ENCODE measurements at regions not wholly inside any gene's neighbourhood (a gene's known extent, or its start where the extent isn't known, plus 50 kb on each side); places are given as distances from the start of the nearest gene placed in this dataset.

DNA sequence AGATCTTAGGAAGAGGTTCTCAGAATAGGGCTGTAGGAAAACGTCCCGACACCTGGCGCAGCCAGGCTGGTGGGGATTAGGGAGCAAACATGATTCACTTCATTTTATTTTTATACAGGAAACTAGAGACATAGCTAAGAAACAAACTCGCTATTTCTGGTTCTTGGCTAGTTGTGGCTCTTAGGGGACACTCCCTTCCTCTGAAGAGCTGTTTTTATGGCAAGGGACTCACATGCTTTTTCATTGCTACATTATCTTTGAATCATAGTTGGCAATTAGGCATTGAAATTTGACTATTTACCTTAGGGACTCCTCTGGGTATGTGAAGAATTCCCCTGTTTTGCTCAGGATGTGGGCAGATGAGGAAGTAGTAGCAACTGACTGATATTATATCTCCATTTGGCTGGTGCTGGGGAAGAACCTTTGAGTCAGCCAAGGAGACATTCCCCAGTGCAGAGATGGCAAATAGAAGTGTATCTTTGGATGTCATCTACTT lies 174.5 kb downstream of the SMIM20 start:
- TF ChIP-seq BCL11A (IDR thresholded peaks at IDR 0.05; ENCODE audit: low read depth in 2 of 2, low read length in 2 of 2) (no peak), SIN3A (conservative IDR thresholded peaks at IDR 0.05 in 1 of 2, IDR thresholded peaks at IDR 0.05 in 1 of 2; ENCODE audit: low read depth in 1 of 2, low read length in 2 of 2) (no peak), MAFK (IDR thresholded peaks at IDR 0.05; ENCODE audit: low read depth, low read length) (no peak), POLR2A (IDR thresholded peaks at IDR 0.05; ENCODE audit: control extremely low read depth in 1 of 2, low read depth in 2 of 2, low read length in 2 of 2) (no peak), EZH2 (IDR thresholded peaks at IDR 0.05; ENCODE audit: low read depth, low read length, severe bottlenecking) (no peak), SP2 (IDR thresholded peaks at IDR 0.05; ENCODE audit: low read length) (no peak), ZNF274 (IDR thresholded peaks at IDR 0.05; ENCODE audit: borderline replicate concordance, extremely low read depth, low read length) (no peak), KDM1A (IDR thresholded peaks at IDR 0.05; ENCODE audit: borderline replicate concordance, low read length) (no peak), NRF1 (IDR thresholded peaks at IDR 0.05; ENCODE audit: low read depth, low read length) (no peak), TAF1 (IDR thresholded peaks at IDR 0.05; ENCODE audit: low read depth, low read length) (no peak), POLR2AphosphoS5 (IDR thresholded peaks at IDR 0.05; ENCODE audit: low read depth, low read length) (no peak)
- TF ChIP-seq, protein P1, sequence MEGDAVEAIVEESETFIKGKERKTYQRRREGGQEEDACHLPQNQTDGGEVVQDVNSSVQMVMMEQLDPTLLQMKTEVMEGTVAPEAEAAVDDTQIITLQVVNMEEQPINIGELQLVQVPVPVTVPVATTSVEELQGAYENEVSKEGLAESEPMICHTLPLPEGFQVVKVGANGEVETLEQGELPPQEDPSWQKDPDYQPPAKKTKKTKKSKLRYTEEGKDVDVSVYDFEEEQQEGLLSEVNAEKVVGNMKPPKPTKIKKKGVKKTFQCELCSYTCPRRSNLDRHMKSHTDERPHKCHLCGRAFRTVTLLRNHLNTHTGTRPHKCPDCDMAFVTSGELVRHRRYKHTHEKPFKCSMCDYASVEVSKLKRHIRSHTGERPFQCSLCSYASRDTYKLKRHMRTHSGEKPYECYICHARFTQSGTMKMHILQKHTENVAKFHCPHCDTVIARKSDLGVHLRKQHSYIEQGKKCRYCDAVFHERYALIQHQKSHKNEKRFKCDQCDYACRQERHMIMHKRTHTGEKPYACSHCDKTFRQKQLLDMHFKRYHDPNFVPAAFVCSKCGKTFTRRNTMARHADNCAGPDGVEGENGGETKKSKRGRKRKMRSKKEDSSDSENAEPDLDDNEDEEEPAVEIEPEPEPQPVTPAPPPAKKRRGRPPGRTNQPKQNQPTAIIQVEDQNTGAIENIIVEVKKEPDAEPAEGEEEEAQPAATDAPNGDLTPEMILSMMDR (IDR thresholded peaks at IDR 0.05; ENCODE audit: control extremely low read depth in 1 of 3, insufficient read depth in 1 of 3, low read depth in 1 of 3, low read length in 3 of 3) = no peak
- TF ChIP-seq, protein P2, sequence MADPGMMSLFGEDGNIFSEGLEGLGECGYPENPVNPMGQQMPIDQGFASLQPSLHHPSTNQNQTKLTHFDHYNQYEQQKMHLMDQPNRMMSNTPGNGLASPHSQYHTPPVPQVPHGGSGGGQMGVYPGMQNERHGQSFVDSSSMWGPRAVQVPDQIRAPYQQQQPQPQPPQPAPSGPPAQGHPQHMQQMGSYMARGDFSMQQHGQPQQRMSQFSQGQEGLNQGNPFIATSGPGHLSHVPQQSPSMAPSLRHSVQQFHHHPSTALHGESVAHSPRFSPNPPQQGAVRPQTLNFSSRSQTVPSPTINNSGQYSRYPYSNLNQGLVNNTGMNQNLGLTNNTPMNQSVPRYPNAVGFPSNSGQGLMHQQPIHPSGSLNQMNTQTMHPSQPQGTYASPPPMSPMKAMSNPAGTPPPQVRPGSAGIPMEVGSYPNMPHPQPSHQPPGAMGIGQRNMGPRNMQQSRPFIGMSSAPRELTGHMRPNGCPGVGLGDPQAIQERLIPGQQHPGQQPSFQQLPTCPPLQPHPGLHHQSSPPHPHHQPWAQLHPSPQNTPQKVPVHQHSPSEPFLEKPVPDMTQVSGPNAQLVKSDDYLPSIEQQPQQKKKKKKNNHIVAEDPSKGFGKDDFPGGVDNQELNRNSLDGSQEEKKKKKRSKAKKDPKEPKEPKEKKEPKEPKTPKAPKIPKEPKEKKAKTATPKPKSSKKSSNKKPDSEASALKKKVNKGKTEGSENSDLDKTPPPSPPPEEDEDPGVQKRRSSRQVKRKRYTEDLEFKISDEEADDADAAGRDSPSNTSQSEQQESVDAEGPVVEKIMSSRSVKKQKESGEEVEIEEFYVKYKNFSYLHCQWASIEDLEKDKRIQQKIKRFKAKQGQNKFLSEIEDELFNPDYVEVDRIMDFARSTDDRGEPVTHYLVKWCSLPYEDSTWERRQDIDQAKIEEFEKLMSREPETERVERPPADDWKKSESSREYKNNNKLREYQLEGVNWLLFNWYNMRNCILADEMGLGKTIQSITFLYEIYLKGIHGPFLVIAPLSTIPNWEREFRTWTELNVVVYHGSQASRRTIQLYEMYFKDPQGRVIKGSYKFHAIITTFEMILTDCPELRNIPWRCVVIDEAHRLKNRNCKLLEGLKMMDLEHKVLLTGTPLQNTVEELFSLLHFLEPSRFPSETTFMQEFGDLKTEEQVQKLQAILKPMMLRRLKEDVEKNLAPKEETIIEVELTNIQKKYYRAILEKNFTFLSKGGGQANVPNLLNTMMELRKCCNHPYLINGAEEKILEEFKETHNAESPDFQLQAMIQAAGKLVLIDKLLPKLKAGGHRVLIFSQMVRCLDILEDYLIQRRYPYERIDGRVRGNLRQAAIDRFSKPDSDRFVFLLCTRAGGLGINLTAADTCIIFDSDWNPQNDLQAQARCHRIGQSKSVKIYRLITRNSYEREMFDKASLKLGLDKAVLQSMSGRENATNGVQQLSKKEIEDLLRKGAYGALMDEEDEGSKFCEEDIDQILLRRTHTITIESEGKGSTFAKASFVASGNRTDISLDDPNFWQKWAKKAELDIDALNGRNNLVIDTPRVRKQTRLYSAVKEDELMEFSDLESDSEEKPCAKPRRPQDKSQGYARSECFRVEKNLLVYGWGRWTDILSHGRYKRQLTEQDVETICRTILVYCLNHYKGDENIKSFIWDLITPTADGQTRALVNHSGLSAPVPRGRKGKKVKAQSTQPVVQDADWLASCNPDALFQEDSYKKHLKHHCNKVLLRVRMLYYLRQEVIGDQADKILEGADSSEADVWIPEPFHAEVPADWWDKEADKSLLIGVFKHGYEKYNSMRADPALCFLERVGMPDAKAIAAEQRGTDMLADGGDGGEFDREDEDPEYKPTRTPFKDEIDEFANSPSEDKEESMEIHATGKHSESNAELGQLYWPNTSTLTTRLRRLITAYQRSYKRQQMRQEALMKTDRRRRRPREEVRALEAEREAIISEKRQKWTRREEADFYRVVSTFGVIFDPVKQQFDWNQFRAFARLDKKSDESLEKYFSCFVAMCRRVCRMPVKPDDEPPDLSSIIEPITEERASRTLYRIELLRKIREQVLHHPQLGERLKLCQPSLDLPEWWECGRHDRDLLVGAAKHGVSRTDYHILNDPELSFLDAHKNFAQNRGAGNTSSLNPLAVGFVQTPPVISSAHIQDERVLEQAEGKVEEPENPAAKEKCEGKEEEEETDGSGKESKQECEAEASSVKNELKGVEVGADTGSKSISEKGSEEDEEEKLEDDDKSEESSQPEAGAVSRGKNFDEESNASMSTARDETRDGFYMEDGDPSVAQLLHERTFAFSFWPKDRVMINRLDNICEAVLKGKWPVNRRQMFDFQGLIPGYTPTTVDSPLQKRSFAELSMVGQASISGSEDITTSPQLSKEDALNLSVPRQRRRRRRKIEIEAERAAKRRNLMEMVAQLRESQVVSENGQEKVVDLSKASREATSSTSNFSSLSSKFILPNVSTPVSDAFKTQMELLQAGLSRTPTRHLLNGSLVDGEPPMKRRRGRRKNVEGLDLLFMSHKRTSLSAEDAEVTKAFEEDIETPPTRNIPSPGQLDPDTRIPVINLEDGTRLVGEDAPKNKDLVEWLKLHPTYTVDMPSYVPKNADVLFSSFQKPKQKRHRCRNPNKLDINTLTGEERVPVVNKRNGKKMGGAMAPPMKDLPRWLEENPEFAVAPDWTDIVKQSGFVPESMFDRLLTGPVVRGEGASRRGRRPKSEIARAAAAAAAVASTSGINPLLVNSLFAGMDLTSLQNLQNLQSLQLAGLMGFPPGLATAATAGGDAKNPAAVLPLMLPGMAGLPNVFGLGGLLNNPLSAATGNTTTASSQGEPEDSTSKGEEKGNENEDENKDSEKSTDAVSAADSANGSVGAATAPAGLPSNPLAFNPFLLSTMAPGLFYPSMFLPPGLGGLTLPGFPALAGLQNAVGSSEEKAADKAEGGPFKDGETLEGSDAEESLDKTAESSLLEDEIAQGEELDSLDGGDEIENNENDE (IDR thresholded peaks at IDR 0.05; ENCODE audit: insufficient replicate concordance, low read length) = no peak
- TF ChIP-seq, protein P3, sequence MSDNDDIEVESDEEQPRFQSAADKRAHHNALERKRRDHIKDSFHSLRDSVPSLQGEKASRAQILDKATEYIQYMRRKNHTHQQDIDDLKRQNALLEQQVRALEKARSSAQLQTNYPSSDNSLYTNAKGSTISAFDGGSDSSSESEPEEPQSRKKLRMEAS (IDR thresholded peaks at IDR 0.05) = no peak

All from H1 (cell line).